ENCODE measurements at regions not wholly inside any gene's neighbourhood (a gene's known extent, or its start where the extent isn't known, plus 50 kb on each side); places are given as distances from the start of the nearest gene placed in this dataset.

DNA sequence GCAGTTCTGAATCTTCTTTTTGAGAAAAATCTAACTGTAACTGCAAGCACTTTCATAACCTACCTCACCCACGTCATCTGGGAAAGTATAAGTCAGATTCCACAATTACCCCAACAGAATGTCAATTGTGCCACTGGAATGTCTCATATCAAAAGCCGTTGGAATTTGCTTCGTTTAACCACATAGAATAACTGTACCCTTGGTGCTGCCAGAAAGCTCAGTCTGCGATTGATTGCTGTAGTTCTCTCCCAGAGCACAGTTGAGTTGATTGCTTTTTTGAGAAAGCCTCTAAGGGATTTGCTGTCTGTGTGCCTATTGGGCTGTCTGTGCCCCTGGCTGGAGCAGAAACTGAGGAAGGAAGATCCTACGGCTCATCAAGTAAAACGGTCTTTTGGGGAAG, 583.6 kb downstream of the TMEM38B start:
- no peak for TF ChIP-seq POLR2AphosphoS5 (IDR thresholded peaks at IDR 0.05; ENCODE audit: low read depth, low read length)
- TF ChIP-seq TAF1 (IDR thresholded peaks at IDR 0.05; ENCODE audit: borderline replicate concordance, insufficient read depth, low read length): no peak
- TF ChIP-seq, protein P1, sequence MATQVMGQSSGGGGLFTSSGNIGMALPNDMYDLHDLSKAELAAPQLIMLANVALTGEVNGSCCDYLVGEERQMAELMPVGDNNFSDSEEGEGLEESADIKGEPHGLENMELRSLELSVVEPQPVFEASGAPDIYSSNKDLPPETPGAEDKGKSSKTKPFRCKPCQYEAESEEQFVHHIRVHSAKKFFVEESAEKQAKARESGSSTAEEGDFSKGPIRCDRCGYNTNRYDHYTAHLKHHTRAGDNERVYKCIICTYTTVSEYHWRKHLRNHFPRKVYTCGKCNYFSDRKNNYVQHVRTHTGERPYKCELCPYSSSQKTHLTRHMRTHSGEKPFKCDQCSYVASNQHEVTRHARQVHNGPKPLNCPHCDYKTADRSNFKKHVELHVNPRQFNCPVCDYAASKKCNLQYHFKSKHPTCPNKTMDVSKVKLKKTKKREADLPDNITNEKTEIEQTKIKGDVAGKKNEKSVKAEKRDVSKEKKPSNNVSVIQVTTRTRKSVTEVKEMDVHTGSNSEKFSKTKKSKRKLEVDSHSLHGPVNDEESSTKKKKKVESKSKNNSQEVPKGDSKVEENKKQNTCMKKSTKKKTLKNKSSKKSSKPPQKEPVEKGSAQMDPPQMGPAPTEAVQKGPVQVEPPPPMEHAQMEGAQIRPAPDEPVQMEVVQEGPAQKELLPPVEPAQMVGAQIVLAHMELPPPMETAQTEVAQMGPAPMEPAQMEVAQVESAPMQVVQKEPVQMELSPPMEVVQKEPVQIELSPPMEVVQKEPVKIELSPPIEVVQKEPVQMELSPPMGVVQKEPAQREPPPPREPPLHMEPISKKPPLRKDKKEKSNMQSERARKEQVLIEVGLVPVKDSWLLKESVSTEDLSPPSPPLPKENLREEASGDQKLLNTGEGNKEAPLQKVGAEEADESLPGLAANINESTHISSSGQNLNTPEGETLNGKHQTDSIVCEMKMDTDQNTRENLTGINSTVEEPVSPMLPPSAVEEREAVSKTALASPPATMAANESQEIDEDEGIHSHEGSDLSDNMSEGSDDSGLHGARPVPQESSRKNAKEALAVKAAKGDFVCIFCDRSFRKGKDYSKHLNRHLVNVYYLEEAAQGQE (IDR thresholded peaks at IDR 0.05; ENCODE audit: insufficient read depth in 1 of 2, low read depth in 2 of 2, low read length in 2 of 2): no peak
- no peak for TF ChIP-seq SIN3A (IDR thresholded peaks at IDR 0.05; ENCODE audit: borderline replicate concordance, insufficient read depth, low read length)

Measured in PFSK-1 (cell line).